VCaP (cell line): ENCODE measurements at regions not wholly inside any gene's neighbourhood (a gene's known extent, or its start where the extent isn't known, plus 50 kb on each side); places are given as distances from the start of the nearest gene placed in this dataset.

Experiments
- H3K27ac ChIP-seq: fragments of 450-650 bp; 2 replicates; pipeline ENCODE4 v1.5.1; 2017
- CTCF ChIP-seq: fragments of 450-650 bp; conservative IDR thresholded peaks from 2 replicates; pipeline ENCODE4 v1.5.1; 2017; ENCODE audit warnings: mild to moderate bottlenecking, moderate library complexity

- H3K27ac ChIP-seq = no peak overlapping the region
- no peak for TF ChIP-seq CTCF
These were observed 269.8 kb downstream of the DIPK2A start for GRCh38 chr3:144241404-144241803.

DNA sequence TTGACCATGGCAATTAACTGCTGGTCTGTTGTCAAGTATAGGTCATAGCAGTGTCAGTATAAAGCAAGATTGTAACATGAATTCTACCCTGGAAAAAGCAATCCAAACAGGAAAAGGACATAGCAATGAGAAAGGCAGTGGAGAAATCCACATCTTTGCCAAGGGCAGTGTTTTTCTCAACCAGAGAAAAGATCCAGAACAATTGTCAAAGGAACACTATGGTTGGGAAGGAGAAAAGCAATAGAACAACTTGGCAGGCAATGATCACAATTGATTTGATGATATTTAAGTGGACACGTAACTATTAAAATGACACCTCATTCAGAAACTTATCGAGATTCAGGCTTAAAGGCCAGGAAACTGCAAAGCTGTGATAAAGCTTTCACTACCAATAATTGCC, 271.1 kb downstream of the DIPK2A start:
- TF ChIP-seq CTCF = no peak
- H3K27ac ChIP-seq = no peak overlapping the region

- no peak for TF ChIP-seq CTCF
These were observed 273.0 kb downstream of the DIPK2A start for GRCh38 chr3:144244662-144245061.

DNA sequence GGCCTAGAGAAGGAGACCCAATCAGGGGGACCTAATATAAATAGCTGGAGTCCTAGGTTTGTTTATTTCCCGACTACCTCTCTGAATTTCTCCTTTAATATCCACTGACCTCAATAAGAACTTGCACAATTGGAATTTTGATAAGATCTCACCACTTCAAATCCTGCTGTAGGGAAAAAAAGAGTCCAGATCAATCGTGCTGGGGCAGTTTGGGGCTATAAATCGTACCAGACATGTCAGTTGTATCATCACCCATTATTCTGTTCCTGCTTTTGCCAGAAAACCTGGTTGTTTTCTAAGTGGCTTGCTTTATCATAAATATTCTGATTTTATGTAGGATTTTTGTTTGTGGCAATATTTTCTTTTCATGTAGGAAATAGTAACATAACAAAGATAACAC, 281.3 kb downstream of the DIPK2A start:
- no peak overlapping the region for H3K27ac ChIP-seq
- no peak for TF ChIP-seq CTCF

More at GRCh38 chr3:144244662-144245061, 273.0 kb downstream of the DIPK2A start:
- H3K27ac ChIP-seq = no peak overlapping the region

DNA sequence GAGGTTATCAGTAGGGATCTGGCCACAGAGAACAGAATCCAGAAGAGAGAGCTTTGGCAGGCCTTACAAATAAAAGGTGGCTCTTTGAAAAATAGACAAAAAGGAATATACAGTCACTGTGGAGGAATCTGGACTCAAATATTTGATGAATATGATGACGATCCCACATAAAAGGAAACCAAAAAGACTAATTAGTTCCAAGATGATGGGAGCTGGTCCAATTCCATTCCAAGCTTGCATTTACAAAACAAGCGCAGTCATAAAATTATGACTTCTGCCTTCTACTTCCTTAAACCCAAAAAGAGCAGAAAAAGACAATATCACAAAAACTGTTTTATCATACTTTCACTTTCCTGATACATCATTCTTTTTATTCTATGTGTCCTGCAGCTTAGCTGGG, 285.8 kb downstream of the DIPK2A start:
- no peak overlapping the region for H3K27ac ChIP-seq
- TF ChIP-seq CTCF = no peak

GRCh38 chr3:144259267-144259666, 287.6 kb downstream of the DIPK2A start:
- H3K27ac ChIP-seq = no peak overlapping the region
- TF ChIP-seq CTCF = no peak

GRCh38 chr3:144263706-144264105, 292.1 kb downstream of the DIPK2A start:
- H3K27ac ChIP-seq = no peak overlapping the region

More at GRCh38 chr3:144263706-144264105, 292.1 kb downstream of the DIPK2A start:
- no peak for TF ChIP-seq CTCF
